Lung (tissue), 11 donors: ENCODE measurements at regions not wholly inside any gene's neighbourhood (a gene's known extent, or its start where the extent isn't known, plus 50 kb on each side); places are given as distances from the start of the nearest gene placed in this dataset.

Experiments
- ATAC-seq: fragments of 200-7000 bp; cut with Tn5 transposase; one replicate; pipeline ENCODE4 v1.9.1; 2020; ENCODE audit warnings: moderate number of reproducible peaks; ENCODE audit not compliant: insufficient read depth, low FRiP score
- DNase-seq, 3 donors: peaks; one replicate each; pipeline ENCODE4 v3.0.0-alpha.2; 2013 to 2017
- H3K27ac ChIP-seq, 2 donors: one replicate each; pipeline ENCODE4 v1.5.1; 2013; ENCODE audit warnings: mild to moderate bottlenecking in 2 of 2, moderate library complexity in 2 of 2, control low read depth in 1 of 2, inconsistent platforms in 1 of 2, low read depth in 1 of 2, low read length in 1 of 2
- H3K27me3 ChIP-seq, 3 donors: one replicate each; pipeline ENCODE4 v1.5.1; 2013; ENCODE audit warnings: low read length in 2 of 3; ENCODE audit not compliant: control insufficient read depth in 3 of 3, insufficient read depth in 3 of 3
- H3K36me3 ChIP-seq, 4 donors: one replicate each; pipeline ENCODE4 v1.5.1; 2013; ENCODE audit warnings: low read length in 4 of 4, mild to moderate bottlenecking in 1 of 4, moderate library complexity in 1 of 4; ENCODE audit not compliant: control insufficient read depth in 4 of 4, insufficient read depth in 4 of 4
- H3K4me1 ChIP-seq, 5 donors: one replicate each; pipeline ENCODE4 v1.5.1; 2013; ENCODE audit warnings: low read length in 5 of 5, mild to moderate bottlenecking in 2 of 5, moderate library complexity in 1 of 5; ENCODE audit not compliant: control insufficient read depth in 5 of 5, insufficient read depth in 5 of 5
- H3K4me3 ChIP-seq: one replicate; pipeline ENCODE4 v1.5.1; 2013; ENCODE audit warnings: mild to moderate bottlenecking, control low read depth, moderate library complexity
- H3K9ac ChIP-seq, 2 donors: one replicate each; pipeline ENCODE4 v1.5.1; 2013; ENCODE audit warnings: low read length in 2 of 2, control low read depth in 1 of 2; ENCODE audit not compliant: insufficient read depth in 1 of 2
- H3K9me3 ChIP-seq, 4 donors: one replicate each; pipeline ENCODE4 v1.5.1; 2013; ENCODE audit warnings: low read length in 3 of 4, mild to moderate bottlenecking in 1 of 4, moderate library complexity in 1 of 4; ENCODE audit not compliant: control insufficient read depth in 4 of 4, insufficient read depth in 3 of 4
- WGBS, 2 donors: extraction: QIAGEN DNeasy Blood & Tissue Kit; methylation state at CpG; one replicate each; pipeline ENCODE4 v1.1.7; 2013; 5-methylcytosine and 5-hydroxymethylcytosine counted together
- TF ChIP-seq, protein P1 (sequence below): IDR thresholded peaks from 2 replicates; pipeline ENCODE4 v1.5.1; 2012; ENCODE audit warnings: mild to moderate bottlenecking; ENCODE audit errors: control extremely low read depth, extremely low read depth
- donor health status: control.
- donor health status: control.
- donor health status: Bipolar disorder and iron deficiency.
- donor health status: healthy.
- donor health status: DM: yes; HTN: yes; CAD: no.

GRCh38 chr16:47885489-47885888, 270.3 kb downstream of the ABCC12 start:
- H3K9me3 ChIP-seq, result no peaks in the 10 kb centered on the region

GRCh38 chr16:47884116-47884725, 271.6 kb downstream of the ABCC12 start:
- 30 to 42% methylated on average over 2 of the region's 2 CpGs for WGBS, 2 donors
- Histone ChIP-seq H3K27ac (no peak overlapping the region), H3K9ac (no peak overlapping the region), H3K27me3 (no peaks in the 10 kb centered on the region), H3K4me1 (peaks cover 0 to 4% (median 0%) of the 10 kb centered on the region in 5 donors), H3K9me3 (no peaks in the 10 kb centered on the region), H3K4me3 (no peak overlapping the region), H3K36me3 (no peaks in the 10 kb centered on the region)
- DNase-seq (no peak), ATAC-seq (no peak)
- TF ChIP-seq, protein P1, sequence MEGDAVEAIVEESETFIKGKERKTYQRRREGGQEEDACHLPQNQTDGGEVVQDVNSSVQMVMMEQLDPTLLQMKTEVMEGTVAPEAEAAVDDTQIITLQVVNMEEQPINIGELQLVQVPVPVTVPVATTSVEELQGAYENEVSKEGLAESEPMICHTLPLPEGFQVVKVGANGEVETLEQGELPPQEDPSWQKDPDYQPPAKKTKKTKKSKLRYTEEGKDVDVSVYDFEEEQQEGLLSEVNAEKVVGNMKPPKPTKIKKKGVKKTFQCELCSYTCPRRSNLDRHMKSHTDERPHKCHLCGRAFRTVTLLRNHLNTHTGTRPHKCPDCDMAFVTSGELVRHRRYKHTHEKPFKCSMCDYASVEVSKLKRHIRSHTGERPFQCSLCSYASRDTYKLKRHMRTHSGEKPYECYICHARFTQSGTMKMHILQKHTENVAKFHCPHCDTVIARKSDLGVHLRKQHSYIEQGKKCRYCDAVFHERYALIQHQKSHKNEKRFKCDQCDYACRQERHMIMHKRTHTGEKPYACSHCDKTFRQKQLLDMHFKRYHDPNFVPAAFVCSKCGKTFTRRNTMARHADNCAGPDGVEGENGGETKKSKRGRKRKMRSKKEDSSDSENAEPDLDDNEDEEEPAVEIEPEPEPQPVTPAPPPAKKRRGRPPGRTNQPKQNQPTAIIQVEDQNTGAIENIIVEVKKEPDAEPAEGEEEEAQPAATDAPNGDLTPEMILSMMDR, result no peak

More at GRCh38 chr16:47885489-47885888, 270.3 kb downstream of the ABCC12 start:
- H3K27ac ChIP-seq, result no peak overlapping the region
- ATAC-seq (no peak), DNase-seq (no peak)
- TF ChIP-seq, protein P1, result no peak
- H3K4me3 ChIP-seq, result no peak overlapping the region
- no peak overlapping the region for H3K9ac ChIP-seq
- peaks cover 0 to 4% (median 0%) of the 10 kb centered on the region in 5 donors for H3K4me1 ChIP-seq
- WGBS, 2 donors, result 81 to 83% methylated on average over 1 of the region's 1 CpG
- no peaks in the 10 kb centered on the region for H3K36me3 ChIP-seq
- H3K27me3 ChIP-seq, result no peaks in the 10 kb centered on the region

DNA sequence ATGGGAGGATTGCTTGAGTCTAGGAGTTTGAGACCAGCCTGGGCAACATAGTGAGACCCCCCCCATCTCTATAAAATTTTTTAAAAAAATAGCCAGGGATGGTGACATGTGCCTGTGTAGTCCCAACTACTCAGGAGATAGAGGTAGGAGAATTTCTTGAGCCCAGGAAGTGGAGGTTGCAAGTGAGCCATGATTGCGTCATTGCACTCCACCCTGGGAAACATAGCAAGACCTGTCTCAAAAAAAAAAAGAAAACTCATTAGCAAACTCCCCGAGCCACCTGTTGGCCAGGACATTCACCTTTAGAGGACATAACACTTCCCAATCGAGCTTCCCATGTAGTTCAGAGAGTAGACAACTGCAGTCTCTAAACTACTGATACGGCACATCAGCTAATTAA, 274.2 kb downstream of the ABCC12 start:
- Histone ChIP-seq H3K4me1 (no peaks in the 10 kb centered on the region), H3K9me3 (peaks cover 0 to 2% (median 0%) of the 10 kb centered on the region in 4 donors), H3K36me3 (no peaks in the 10 kb centered on the region), H3K27me3 (no peaks in the 10 kb centered on the region), H3K27ac (no peak overlapping the region), H3K4me3 (no peak overlapping the region), H3K9ac (no peak overlapping the region)
- ATAC-seq (no peak), DNase-seq (no peak)
- WGBS, 2 donors, result 79 to 93% methylated on average over 4 of the region's 4 CpGs
- TF ChIP-seq, protein P1, result no peak

DNA sequence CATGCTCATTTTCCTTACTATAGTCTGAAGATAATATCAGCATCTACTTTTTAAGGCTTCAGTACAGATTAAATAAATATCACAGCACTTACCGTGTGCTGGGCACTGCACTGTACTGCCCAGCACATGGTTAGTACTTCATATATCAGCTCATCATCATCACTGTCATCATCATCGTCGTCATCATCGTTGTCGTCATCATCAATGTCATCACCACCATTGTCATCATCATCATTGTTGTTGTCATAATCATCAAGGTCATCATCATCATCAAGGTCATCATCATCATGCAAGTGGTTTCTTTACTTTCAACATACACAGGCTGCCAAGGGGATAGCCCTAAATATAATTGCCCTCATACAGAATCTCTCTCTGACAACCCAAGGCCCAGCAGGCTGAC, 275.1 kb downstream of the ABCC12 start:
- 92 to 95% methylated on average over 5 of the region's 5 CpGs for WGBS, 2 donors
- Histone ChIP-seq H3K9me3 (peaks cover 0 to 2% (median 0%) of the 10 kb centered on the region in 4 donors), H3K36me3 (no peaks in the 10 kb centered on the region), H3K27ac (no peak overlapping the region), H3K27me3 (no peaks in the 10 kb centered on the region), H3K4me1 (no peaks in the 10 kb centered on the region), H3K9ac (no peak overlapping the region), H3K4me3 (no peak overlapping the region)
- TF ChIP-seq, protein P1, result no peak
- ATAC-seq, result no peak
- DNase-seq, result no peak
